Prostate gland (tissue), 2 donors: ENCODE measurements at regions not wholly inside any gene's neighbourhood (a gene's known extent, or its start where the extent isn't known, plus 50 kb on each side); places are given as distances from the start of the nearest gene placed in this dataset.

Source experiments
- DNase-seq: peaks from one replicate; pipeline ENCODE4 v3.0.0-alpha.2; 2019; ENCODE audit warnings: low spot score
- H3K27ac ChIP-seq, 2 donors: fragments of 200-600 bp; sonication (generic); 2 replicates each; pipeline ENCODE4 v1.5.1; 2017 to 2019
- H3K27me3 ChIP-seq: fragments of 200-600 bp; sonication (generic); replicated peaks from 2 replicates; pipeline ENCODE4 v1.5.1; 2019; ENCODE audit not compliant: insufficient read depth
- H3K36me3 ChIP-seq, 2 donors: fragments of 200-600 bp; sonication (generic); 1 replicate in 1 of 2; 2 replicates in 1 of 2; pipeline versions ENCODE4 v1.5.1 to v1.8.1; 2017 to 2019
- H3K4me1 ChIP-seq: fragments of 200-600 bp; sonication (generic); replicated peaks from 2 replicates; pipeline ENCODE4 v1.5.1; 2019
- H3K4me3 ChIP-seq, 2 donors: fragments of 200-600 bp; sonication (generic); 2 replicates each; pipeline ENCODE4 v1.5.1; 2017 to 2019
- H3K9me3 ChIP-seq: fragments of 200-600 bp; sonication (generic); 2 replicates; pipeline ENCODE4 v1.5.1; 2017
- POLR2A ChIP-seq: fragments of 450-650 bp; IDR thresholded peaks from one replicate; pipeline ENCODE4 v1.6.1; 2016; ENCODE audit warnings: antibody characterized with exemption, mild to moderate bottlenecking
- POLR2AphosphoS5 ChIP-seq: sonication (generic); formaldehyde crosslinking; IDR thresholded peaks from one replicate; pipeline ENCODE4 v1.6.1; 2017; ENCODE audit warnings: antibody characterized with exemption
- WGBS: methylation state at CpG from one replicate; pipeline ENCODE4 v1.1.5; 2018; 5-methylcytosine and 5-hydroxymethylcytosine counted together
- intact Hi-C: fragments of 100-400 bp; cut with DNase I; formaldehyde crosslinking; loops from one replicate; pipeline ENCODE4 v1.14.2; 2022
- TF ChIP-seq, protein P1 (sequence below), 4 experiments: fragments of 200-600 bp in 2 of 4; fragments of 450-650 bp in 2 of 4; sonication (generic) in 2 of 4; IDR thresholded peaks; 1 replicate in 3 of 4; 2 replicates in 1 of 4; pipeline ENCODE4 v1.5.1; 2016 to 2019; ENCODE audit warnings: antibody characterized with exemption in 4 of 4, mild to moderate bottlenecking in 2 of 4, moderate library complexity in 2 of 4

DNA sequence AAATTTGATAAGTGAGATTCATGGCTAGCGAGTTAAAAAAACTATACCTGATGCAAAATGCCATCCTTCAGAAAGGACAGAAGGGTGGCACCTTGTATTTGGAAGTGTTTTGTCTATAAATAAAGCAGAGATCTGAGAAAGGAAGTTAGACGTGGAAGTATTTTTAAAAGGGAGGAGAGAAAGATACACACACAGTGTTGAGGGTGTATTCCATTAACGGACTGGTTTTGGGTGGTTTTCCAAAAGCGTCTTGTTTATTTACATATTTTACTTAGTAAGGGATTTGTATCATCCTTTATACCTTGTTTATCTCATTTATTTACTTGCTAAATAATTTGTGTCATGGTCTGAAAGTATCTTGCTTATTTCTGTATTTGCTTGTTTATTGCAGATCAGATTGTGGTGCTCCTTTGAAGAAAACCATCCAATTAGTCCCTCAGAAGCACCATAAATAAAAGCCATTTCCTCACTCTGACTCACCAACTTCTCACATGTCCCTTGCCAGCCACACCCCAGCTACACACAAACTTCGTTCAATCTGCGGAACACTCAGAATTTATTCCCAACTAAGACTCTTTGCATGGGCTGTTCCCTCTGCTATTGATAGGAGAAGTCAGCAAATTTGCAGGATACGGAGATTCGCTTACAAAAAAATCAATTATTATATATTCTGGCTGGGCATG, 90.8 kb downstream of the FAM124B start:
- DNase-seq = no peak
- Histone ChIP-seq H3K9me3 (no peaks in the 10 kb centered on the region), H3K4me1 (no peaks in the 10 kb centered on the region), H3K27ac (no peak overlapping the region), H3K36me3 (no peaks in the 10 kb centered on the region), H3K4me3 (no peak overlapping the region), H3K27me3 (no peaks in the 10 kb centered on the region)
- intact Hi-C loops = no loop called here
- TF ChIP-seq, protein P1, sequence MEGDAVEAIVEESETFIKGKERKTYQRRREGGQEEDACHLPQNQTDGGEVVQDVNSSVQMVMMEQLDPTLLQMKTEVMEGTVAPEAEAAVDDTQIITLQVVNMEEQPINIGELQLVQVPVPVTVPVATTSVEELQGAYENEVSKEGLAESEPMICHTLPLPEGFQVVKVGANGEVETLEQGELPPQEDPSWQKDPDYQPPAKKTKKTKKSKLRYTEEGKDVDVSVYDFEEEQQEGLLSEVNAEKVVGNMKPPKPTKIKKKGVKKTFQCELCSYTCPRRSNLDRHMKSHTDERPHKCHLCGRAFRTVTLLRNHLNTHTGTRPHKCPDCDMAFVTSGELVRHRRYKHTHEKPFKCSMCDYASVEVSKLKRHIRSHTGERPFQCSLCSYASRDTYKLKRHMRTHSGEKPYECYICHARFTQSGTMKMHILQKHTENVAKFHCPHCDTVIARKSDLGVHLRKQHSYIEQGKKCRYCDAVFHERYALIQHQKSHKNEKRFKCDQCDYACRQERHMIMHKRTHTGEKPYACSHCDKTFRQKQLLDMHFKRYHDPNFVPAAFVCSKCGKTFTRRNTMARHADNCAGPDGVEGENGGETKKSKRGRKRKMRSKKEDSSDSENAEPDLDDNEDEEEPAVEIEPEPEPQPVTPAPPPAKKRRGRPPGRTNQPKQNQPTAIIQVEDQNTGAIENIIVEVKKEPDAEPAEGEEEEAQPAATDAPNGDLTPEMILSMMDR (IDR thresholded peaks at IDR 0.05) = no peak
- TF ChIP-seq POLR2A (no peak), POLR2AphosphoS5 (no peak)
- 74% methylated on average over 8 of the region's 8 CpGs for WGBS

DNA sequence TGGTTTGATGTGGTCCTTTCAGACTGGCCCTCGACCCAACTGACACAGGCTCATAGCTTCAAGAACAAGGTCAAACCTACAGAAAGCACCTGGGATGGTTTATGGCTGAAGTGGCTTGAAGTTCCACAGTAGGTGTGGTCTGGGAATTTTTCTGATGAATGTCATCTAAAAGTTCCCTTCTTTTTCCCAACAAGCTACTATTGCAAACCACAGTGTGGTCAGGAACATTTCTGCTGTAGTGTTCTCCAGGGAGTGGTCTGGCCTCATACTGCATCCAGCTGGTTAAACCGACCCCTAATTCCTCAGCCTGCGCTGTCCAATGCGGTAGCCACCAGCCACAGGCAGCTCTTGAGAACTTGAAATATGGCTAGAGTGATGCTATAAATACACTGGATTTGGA, 92.7 kb downstream of the FAM124B start:
- Histone ChIP-seq H3K4me1 (no peaks in the 10 kb centered on the region), H3K9me3 (no peaks in the 10 kb centered on the region), H3K36me3 (no peaks in the 10 kb centered on the region), H3K27me3 (no peaks in the 10 kb centered on the region), H3K27ac (no peak overlapping the region), H3K4me3 (no peak overlapping the region)
- intact Hi-C loops = no loop called here
- DNase-seq = no peak
- no peak for TF ChIP-seq POLR2A
- no peak for TF ChIP-seq POLR2AphosphoS5
- TF ChIP-seq, protein P1 (IDR thresholded peaks at IDR 0.05) = no peak
- 88% methylated on average over 4 of the region's 4 CpGs for WGBS

GRCh38 chr2:224308272-224308911, 93.5 kb downstream of the FAM124B start:
- Histone ChIP-seq H3K4me3 (no peak overlapping the region), H3K9me3 (no peaks in the 10 kb centered on the region), H3K4me1 (no peaks in the 10 kb centered on the region), H3K27ac (no peak overlapping the region), H3K27me3 (no peaks in the 10 kb centered on the region), H3K36me3 (no peaks in the 10 kb centered on the region)
- intact Hi-C loops = no loop called here
- DNase-seq = no peak
- TF ChIP-seq POLR2A = no peak
- TF ChIP-seq POLR2AphosphoS5 = no peak
- TF ChIP-seq, protein P1 (IDR thresholded peaks at IDR 0.05) = no peak
- WGBS = 40% methylated on average over 2 of the region's 2 CpGs

DNA sequence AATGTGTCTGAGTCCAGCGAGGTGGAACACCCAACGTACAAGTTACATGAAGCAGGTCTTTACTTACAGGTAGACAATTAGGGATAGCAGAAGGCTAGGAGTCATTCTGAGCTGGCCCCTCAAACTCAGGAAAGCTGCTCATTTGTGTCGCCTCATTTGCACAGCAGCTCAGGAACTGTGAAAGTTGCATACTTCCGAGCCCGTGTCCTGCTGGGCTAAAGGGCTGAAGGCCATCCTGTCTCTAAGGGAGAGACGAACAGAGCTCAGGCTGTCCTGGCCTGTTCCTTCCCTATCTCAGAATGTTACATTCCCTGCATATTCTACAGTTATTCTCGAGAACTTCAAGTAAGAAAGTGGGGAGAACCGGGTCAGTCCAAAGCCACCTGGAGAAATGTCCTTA, 99.0 kb downstream of the FAM124B start:
- no peak overlapping the region for H3K27ac ChIP-seq
- no peak overlapping the region for H3K4me3 ChIP-seq
- H3K4me1 ChIP-seq = no peaks in the 10 kb centered on the region
- 94% methylated on average over 8 of the region's 8 CpGs for WGBS
- intact Hi-C loops = no loop called here
- H3K27me3 ChIP-seq = no peaks in the 10 kb centered on the region
- no peaks in the 10 kb centered on the region for H3K36me3 ChIP-seq
- H3K9me3 ChIP-seq = no peaks in the 10 kb centered on the region
- no peak for DNase-seq
- TF ChIP-seq POLR2A (no peak), POLR2AphosphoS5 (no peak)
- TF ChIP-seq, protein P1 (IDR thresholded peaks at IDR 0.05) = no peak

DNA sequence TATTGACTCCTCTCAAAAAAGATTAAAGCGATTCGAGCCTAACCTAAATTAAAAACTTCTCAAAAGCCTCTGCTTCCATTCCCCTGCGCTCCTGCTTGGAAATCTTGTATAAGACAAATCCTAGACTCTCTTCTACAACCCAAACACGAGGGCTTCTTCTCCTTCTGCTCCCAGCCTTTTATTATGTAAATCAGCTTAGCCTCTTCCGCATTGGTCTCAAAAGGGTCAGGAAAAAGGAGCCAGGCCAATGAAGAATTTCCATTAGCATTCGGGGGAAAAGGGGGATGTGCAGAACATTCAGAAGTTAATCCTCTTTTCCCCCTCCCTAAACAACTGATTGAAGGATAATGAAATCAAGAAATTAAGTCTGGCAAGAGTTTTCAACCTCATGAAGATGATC, 107.9 kb downstream of the FAM124B start:
- 76% methylated on average over 6 of the region's 6 CpGs for WGBS
- TF ChIP-seq, protein P1 (IDR thresholded peaks at IDR 0.05) = no peak
- TF ChIP-seq POLR2AphosphoS5 (no peak), POLR2A (no peak)

More for the DNA sequence above, 107.9 kb downstream of the FAM124B start:
- H3K4me1 ChIP-seq = no peaks in the 10 kb centered on the region
- intact Hi-C loops = no loop called here
- no peaks in the 10 kb centered on the region for H3K9me3 ChIP-seq
- no peaks in the 10 kb centered on the region for H3K27me3 ChIP-seq
- no peak overlapping the region for H3K4me3 ChIP-seq
- no peaks in the 10 kb centered on the region for H3K36me3 ChIP-seq
- DNase-seq = no peak
- no peak overlapping the region for H3K27ac ChIP-seq
